Mesenchymal stem cell (in vitro differentiated cells and primary cell): ENCODE measurements at regions not wholly inside any gene's neighbourhood (a gene's known extent, or its start where the extent isn't known, plus 50 kb on each side); places are given as distances from the start of the nearest gene placed in this dataset.

Source experiments
- DNase-seq: peaks from one replicate; pipeline ENCODE4 v3.0.0-alpha.2; 2013
- H2AFZ ChIP-seq: one replicate; pipeline ENCODE4 v1.6.1; 2013; ENCODE audit warnings: low read depth, mild to moderate bottlenecking, control low read depth, inconsistent platforms, low read length, moderate library complexity
- H2AK5ac ChIP-seq: 2 replicates; pipeline ENCODE4 v1.6.1; 2013; ENCODE audit warnings: low read length, moderate library complexity, mild to moderate bottlenecking, inconsistent platforms; ENCODE audit not compliant: severe bottlenecking
- H2BK120ac ChIP-seq: one replicate; pipeline ENCODE4 v1.6.1; 2013; ENCODE audit warnings: low read depth, mild to moderate bottlenecking, inconsistent platforms, low read length, moderate library complexity
- H2BK12ac ChIP-seq, 2 experiments: one replicate each; pipeline ENCODE4 v1.6.1; 2013; ENCODE audit warnings: inconsistent platforms in 2 of 2, low read length in 2 of 2, mild to moderate bottlenecking in 2 of 2, moderate library complexity in 2 of 2, control low read depth in 1 of 2
- H2BK15ac ChIP-seq: one replicate; pipeline ENCODE4 v1.6.1; 2013; ENCODE audit warnings: mild to moderate bottlenecking, low read depth, inconsistent platforms; ENCODE audit not compliant: poor library complexity, severe bottlenecking
- H2BK5ac ChIP-seq: 2 replicates; pipeline ENCODE4 v1.6.1; 2013; ENCODE audit warnings: low read depth, mild to moderate bottlenecking, low read length, control low read depth, inconsistent platforms; ENCODE audit not compliant: poor library complexity, severe bottlenecking
- H3K14ac ChIP-seq, 2 experiments: one replicate each; pipeline ENCODE4 v1.6.1; 2013; ENCODE audit warnings: inconsistent platforms in 2 of 2, low read length in 2 of 2, control low read depth in 1 of 2, mild to moderate bottlenecking in 1 of 2, moderate library complexity in 1 of 2
- H3K18ac ChIP-seq, 2 experiments: one replicate each; pipeline ENCODE4 v1.6.1; 2013; ENCODE audit warnings: inconsistent platforms in 2 of 2, low read length in 2 of 2, control low read depth in 1 of 2, low read depth in 1 of 2, mild to moderate bottlenecking in 1 of 2
- H3K23ac ChIP-seq, 2 experiments: one replicate each; pipeline ENCODE4 v1.6.1; 2013; ENCODE audit warnings: inconsistent platforms in 2 of 2, low read length in 2 of 2, mild to moderate bottlenecking in 2 of 2, moderate library complexity in 2 of 2, control low read depth in 1 of 2
- H3K27ac ChIP-seq: 2 replicates; pipeline ENCODE4 v1.5.1; 2013; ENCODE audit warnings: mild to moderate bottlenecking, moderate library complexity, low read length, control low read depth, inconsistent platforms; ENCODE audit not compliant: poor library complexity, severe bottlenecking
- H3K27me3 ChIP-seq, 2 experiments: 2 replicates each; pipeline versions ENCODE4 v1.6.1 to v1.7.0; 2013; ENCODE audit warnings: low read length in 2 of 2, mild to moderate bottlenecking in 2 of 2, moderate library complexity in 2 of 2, control low read depth in 1 of 2, inconsistent platforms in 1 of 2; ENCODE audit not compliant: control insufficient read depth in 1 of 2, insufficient read depth in 1 of 2
- H3K36me3 ChIP-seq, 2 experiments: 2 replicates each; pipeline versions ENCODE4 v1.6.1 to v1.7.0; 2013; ENCODE audit warnings: low read length in 2 of 2, control low read depth in 1 of 2, inconsistent platforms in 1 of 2, low read depth in 1 of 2, mild to moderate bottlenecking in 1 of 2; ENCODE audit not compliant: insufficient read depth in 2 of 2, control insufficient read depth in 1 of 2
- H3K4ac ChIP-seq, 2 experiments: one replicate each; pipeline ENCODE4 v1.6.1; 2013; ENCODE audit warnings: inconsistent platforms in 2 of 2, low read length in 2 of 2, mild to moderate bottlenecking in 2 of 2, moderate library complexity in 2 of 2, control low read depth in 1 of 2, low read depth in 1 of 2
- H3K4me1 ChIP-seq: 2 replicates; pipeline ENCODE4 v1.6.1; 2013; ENCODE audit warnings: low read depth, low read length, control low read depth; ENCODE audit not compliant: control insufficient read depth, insufficient read depth
- H3K4me2 ChIP-seq: 2 replicates; pipeline ENCODE4 v1.6.1; 2013; ENCODE audit warnings: low read length, mild to moderate bottlenecking, inconsistent platforms; ENCODE audit not compliant: poor library complexity, severe bottlenecking
- H3K4me3 ChIP-seq, 2 experiments: 2 replicates each; pipeline versions ENCODE4 v1.5.1 to v1.7.0; 2013; ENCODE audit warnings: low read length in 2 of 2, mild to moderate bottlenecking in 2 of 2, control low read depth in 1 of 2, low read depth in 1 of 2; ENCODE audit not compliant: insufficient read depth in 1 of 2
- H3K79me1 ChIP-seq: replicated peaks from 2 replicates; pipeline ENCODE4 v1.6.1; 2013; ENCODE audit warnings: mild to moderate bottlenecking, control low read depth, low read length, inconsistent platforms; ENCODE audit not compliant: poor library complexity, severe bottlenecking
- H3K9ac ChIP-seq: 2 replicates; pipeline ENCODE4 v1.7.0; 2013; ENCODE audit warnings: mild to moderate bottlenecking, low read length, moderate library complexity
- H3K9me3 ChIP-seq: 2 replicates; pipeline ENCODE4 v1.7.0; 2013; ENCODE audit warnings: mild to moderate bottlenecking, low read length; ENCODE audit not compliant: control insufficient read depth
- H4K8ac ChIP-seq: one replicate; pipeline ENCODE4 v1.6.1; 2013; ENCODE audit warnings: inconsistent platforms, mild to moderate bottlenecking, low read length, moderate library complexity
- H4K91ac ChIP-seq: one replicate; pipeline ENCODE4 v1.6.1; 2013; ENCODE audit warnings: mild to moderate bottlenecking, low read length, inconsistent platforms
- WGBS: methylation state at CpG from one replicate; pipeline ENCODE4 v1.1.7; 2013; ENCODE audit warnings: mixed read lengths; 5-methylcytosine and 5-hydroxymethylcytosine counted together

- Histone ChIP-seq H3K4me2 (no peak overlapping the region), H3K36me3 (no peaks in the 10 kb centered on the region), H2AK5ac (no peak overlapping the region), H3K18ac (no peak overlapping the region), H3K27ac (no peak overlapping the region), H3K4me3 (no peak overlapping the region), H2BK15ac (no peak overlapping the region), H2AFZ (no peak overlapping the region), H3K27me3 (no peaks in the 10 kb centered on the region), H3K23ac (no peak overlapping the region), H2BK120ac (no peak overlapping the region), H3K14ac (no peak overlapping the region), H2BK12ac (no peak overlapping the region), H3K4me1 (no peaks in the 10 kb centered on the region), H3K79me1 (no peaks in the 10 kb centered on the region), H2BK5ac (no peak overlapping the region), H3K9me3 (no peaks in the 10 kb centered on the region), H3K4ac (no peak overlapping the region), H4K91ac (no peak overlapping the region), H3K9ac (no peak overlapping the region), H4K8ac (no peak overlapping the region)
- DNase-seq, result no peak
- 96% methylated on average over 2 of the region's 3 CpGs for WGBS
These were observed 75.6 kb upstream of the ZFP42 start for GRCh38 chr4:187919966-187920365.

GRCh38 chr4:187921946-187922623, 73.5 kb upstream of the ZFP42 start:
- Histone ChIP-seq H3K27me3 (no peaks in the 10 kb centered on the region), H3K27ac (no peak overlapping the region), H3K23ac (no peak overlapping the region), H4K91ac (no peak overlapping the region), H3K4me2 (no peak overlapping the region), H3K36me3 (no peaks in the 10 kb centered on the region), H2AFZ (no peak overlapping the region), H4K8ac (no peak overlapping the region), H3K79me1 (no peaks in the 10 kb centered on the region), H3K9ac (no peak overlapping the region), H2BK12ac (no peak overlapping the region), H3K4me3 (no peak overlapping the region), H3K14ac (no peak overlapping the region), H2BK5ac (no peak overlapping the region), H2AK5ac (no peak overlapping the region), H2BK120ac (no peak overlapping the region), H2BK15ac (no peak overlapping the region), H3K9me3 (no peaks in the 10 kb centered on the region), H3K4me1 (no peaks in the 10 kb centered on the region), H3K18ac (no peak overlapping the region), H3K4ac (no peak overlapping the region)
- DNase-seq, result no peak
- WGBS, result 100% methylated on average over 1 of the region's 8 CpGs

GRCh38 chr4:187929024-187929423, 66.5 kb upstream of the ZFP42 start:
- H3K27me3 ChIP-seq, result no peaks in the 10 kb centered on the region
- no peaks in the 10 kb centered on the region for H3K4me1 ChIP-seq
- H3K4me2 ChIP-seq, result no peak overlapping the region
- DNase-seq, result no peak
- H2AFZ ChIP-seq, result no peak overlapping the region
- no peaks in the 10 kb centered on the region for H3K79me1 ChIP-seq
- no peak overlapping the region for H2BK12ac ChIP-seq
- no peak overlapping the region for H2AK5ac ChIP-seq
- no peak overlapping the region for H3K14ac ChIP-seq
- H3K36me3 ChIP-seq, result no peaks in the 10 kb centered on the region
- no peak overlapping the region for H3K27ac ChIP-seq
- no peak overlapping the region for H3K4me3 ChIP-seq
- WGBS, result 85% methylated on average over 7 of the region's 7 CpGs
- H3K23ac ChIP-seq, result no peak overlapping the region
- no peak overlapping the region for H2BK5ac ChIP-seq
- H4K8ac ChIP-seq, result no peak overlapping the region
- H3K9ac ChIP-seq, result no peak overlapping the region
- H2BK120ac ChIP-seq, result no peak overlapping the region
- H3K18ac ChIP-seq, result no peak overlapping the region
- no peak overlapping the region for H2BK15ac ChIP-seq
- no peak overlapping the region for H3K4ac ChIP-seq
- no peak overlapping the region for H4K91ac ChIP-seq
- H3K9me3 ChIP-seq, result no peaks in the 10 kb centered on the region

- no peak overlapping the region for H2AFZ ChIP-seq
- H4K91ac ChIP-seq, result no peak overlapping the region
- no peak overlapping the region for H3K4me2 ChIP-seq
- no peak overlapping the region for H2BK12ac ChIP-seq
- no peak overlapping the region for H2BK120ac ChIP-seq
- no peak overlapping the region for H3K9ac ChIP-seq
- 97% methylated on average over 1 of the region's 3 CpGs for WGBS
- H3K4ac ChIP-seq, result no peak overlapping the region
- H3K27ac ChIP-seq, result no peak overlapping the region
- no peak overlapping the region for H3K23ac ChIP-seq
- no peaks in the 10 kb centered on the region for H3K4me1 ChIP-seq
- no peak for DNase-seq
- H3K18ac ChIP-seq, result no peak overlapping the region
- H3K9me3 ChIP-seq, result no peaks in the 10 kb centered on the region
- H4K8ac ChIP-seq, result no peak overlapping the region
- H3K4me3 ChIP-seq, result no peak overlapping the region
- no peaks in the 10 kb centered on the region for H3K27me3 ChIP-seq
- peaks cover 0 to 5% of the 10 kb centered on the region in 2 experiments for H3K36me3 ChIP-seq
- H3K79me1 ChIP-seq, result no peaks in the 10 kb centered on the region
- H3K14ac ChIP-seq, result no peak overlapping the region
- no peak overlapping the region for H2BK5ac ChIP-seq
- H2AK5ac ChIP-seq, result no peak overlapping the region
- H2BK15ac ChIP-seq, result no peak overlapping the region
These were observed 60.8 kb upstream of the ZFP42 start for GRCh38 chr4:187934766-187935165.
